Brain pericyte (primary cell): ENCODE measurements at regions not wholly inside any gene's neighbourhood (a gene's known extent, or its start where the extent isn't known, plus 50 kb on each side); places are given as distances from the start of the nearest gene placed in this dataset.

ENCODE experiments used
- DNase-seq: peaks from one replicate; pipeline ENCODE4 v3.0.0-alpha.2; 2012; ENCODE audit warnings: low read depth, low spot score

- DNase-seq, result no peak
These were observed 84.0 kb upstream of the PRR20A start for GRCh38 chr13:57056601-57057180.

- no peak for DNase-seq
These were observed 77.7 kb upstream of the PRR20A start for GRCh38 chr13:57063007-57063406.

DNA sequence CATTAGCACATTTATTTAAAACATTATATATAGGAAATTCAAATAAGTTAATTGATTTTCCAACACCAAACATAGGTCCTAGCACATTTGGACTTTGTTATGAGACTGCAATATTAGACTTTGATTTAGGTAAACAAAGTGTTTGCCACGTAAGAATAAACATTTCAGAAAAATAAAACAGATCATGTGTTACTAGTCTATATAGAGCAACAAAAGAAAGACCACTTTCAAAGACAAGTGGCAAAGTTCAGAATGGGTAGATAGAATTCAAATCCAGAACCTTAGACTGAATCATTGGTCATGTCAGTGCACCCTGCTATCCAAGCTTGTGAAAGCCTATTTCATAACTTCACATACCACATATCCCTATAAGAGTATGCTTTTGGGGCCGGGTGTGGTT lies 66.7 kb upstream of the PRR20A start:
- DNase-seq, result no peak

DNA sequence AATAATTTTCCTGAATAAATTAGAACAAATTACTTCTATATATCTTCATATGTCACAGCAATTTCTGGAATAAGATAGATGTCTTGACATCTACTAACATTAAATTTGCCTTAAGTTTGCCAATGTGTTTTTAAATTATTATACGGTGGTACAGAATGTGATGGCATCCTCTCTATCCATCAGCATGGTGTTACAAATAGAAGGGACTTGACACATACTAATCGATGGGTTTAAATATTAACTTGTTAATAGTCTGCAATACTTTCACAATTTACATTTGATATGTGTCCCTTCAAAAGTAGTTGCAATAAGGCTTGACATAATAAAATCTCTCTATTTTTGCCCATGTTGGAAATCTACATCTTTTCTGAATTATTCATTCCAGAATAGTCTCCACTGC lies 65.1 kb upstream of the PRR20A start:
- no peak for DNase-seq

DNA sequence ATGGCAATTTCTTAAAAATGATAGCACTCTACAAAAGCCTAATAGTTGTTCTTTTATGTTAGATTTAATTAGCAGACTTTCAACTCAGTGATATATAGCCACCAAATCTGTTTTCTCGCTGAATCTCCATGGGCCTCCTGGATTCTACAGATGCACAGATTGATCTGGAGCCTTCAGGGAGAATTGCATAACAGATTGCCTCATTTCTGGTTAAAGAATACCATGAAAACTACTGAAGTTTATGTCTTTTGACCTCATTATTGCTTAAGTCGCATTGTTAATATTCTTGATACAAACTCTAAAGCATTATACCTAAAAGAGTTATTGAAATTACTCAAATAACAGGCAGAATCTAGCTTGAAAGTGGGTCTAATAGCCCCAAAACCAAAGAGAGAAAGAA lies 53.7 kb upstream of the PRR20A start:
- DNase-seq, result no peak
